CD4-positive, alpha-beta T cell treated with Interleukin-2 at 100 ng/mL for 4 hours (primary cell): ENCODE measurements at regions not wholly inside any gene's neighbourhood (a gene's known extent, or its start where the extent isn't known, plus 50 kb on each side); places are given as distances from the start of the nearest gene placed in this dataset.

Source experiments
- DNase-seq: peaks from one replicate; pipeline ENCODE4 v3.0.0-alpha.2; 2020; ENCODE audit warnings: low spot score

DNA sequence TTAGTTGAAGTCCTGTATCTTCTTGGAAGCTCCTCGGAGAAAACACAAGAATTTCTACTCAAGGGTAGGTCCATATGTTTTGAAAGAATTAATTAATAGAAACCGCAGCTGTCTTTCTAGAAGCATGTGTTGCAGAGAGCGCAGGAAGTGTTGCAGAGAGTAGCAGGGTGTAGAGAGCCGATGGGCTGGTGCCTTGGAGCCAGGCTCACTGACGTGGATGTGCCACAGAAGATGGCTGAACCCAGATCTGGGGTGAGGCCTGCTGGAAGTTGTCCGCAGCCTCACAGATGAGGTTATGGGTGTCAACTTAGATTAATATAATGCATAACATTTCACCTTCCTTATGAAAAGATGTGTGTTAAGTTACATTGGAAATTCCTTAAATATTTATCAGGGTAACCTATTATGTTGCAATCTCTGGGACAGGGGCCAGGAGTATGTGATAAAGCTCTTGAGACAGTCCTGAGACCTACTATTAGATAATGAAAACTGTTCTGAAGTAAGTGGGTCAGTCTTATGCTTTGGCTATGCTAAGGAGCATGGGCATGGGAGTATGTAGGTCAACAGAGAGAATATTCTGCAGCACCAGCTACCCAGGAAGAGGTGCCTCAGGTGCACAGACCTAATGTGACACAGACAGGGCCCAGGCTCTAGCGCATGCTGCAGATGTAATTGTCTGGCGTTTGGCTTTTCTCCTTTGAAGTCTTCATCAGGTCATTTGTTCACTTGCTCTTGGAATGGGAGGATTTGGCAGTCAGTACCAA is 973.3 kb downstream of the BCL11B start:
- DNase-seq = no peak

DNA sequence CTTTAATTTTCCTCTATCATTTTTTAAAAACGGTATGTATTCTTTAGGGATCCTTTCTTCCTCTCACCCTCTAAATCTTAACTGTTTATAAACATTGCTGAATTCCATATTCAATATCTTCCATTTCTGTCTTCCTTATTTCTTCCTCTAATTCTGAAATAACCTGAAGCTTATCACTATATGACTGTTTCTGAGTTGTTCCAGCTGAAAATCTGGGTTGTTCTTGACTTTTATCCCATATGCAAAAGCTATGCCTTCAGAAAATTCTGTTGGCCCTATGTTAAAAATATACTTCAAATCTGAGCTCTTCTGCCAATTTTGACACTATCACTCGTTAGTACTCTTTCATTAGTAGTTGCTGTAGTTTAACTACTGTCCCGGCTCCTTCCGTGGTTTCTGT is 970.3 kb downstream of the BCL11B start:
- no peak for DNase-seq

DNA sequence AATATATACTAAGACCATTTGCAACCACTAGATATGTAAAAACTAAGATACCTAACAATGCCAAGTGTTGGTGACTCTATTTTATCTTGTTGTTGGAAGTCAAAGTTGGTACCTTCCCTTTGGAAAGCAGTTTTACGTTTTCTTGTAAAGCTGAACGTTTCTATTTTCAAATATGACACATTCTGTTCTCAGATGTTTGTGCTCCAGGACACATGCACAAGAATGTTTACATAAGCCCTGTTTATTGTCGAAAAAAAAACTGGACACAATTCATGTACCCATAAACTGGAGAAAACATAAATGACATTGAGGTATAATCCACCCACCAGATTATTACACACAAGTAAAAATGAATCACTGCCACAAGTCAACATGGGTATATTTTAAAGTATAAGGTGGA is 967.4 kb downstream of the BCL11B start:
- DNase-seq = no peak

DNA sequence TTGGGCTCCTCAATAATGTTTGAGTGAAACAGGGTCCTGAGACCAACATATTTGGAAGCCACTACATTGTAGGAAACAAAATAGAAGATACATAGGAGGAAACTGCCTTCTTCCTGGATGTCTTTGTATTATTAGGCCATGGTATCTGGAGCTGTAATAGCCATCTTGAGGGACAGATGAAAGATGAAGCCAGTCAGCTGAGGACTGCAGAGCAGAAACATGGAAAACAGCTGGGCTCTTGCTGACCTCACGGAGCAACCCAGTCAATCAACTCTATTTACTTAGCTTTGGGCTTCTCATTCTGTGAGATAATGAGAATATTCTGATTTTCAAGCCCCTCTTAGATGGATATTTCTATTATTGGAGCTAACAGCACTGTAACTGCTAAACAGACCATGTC is 962.4 kb downstream of the BCL11B start:
- DNase-seq = no peak

DNA sequence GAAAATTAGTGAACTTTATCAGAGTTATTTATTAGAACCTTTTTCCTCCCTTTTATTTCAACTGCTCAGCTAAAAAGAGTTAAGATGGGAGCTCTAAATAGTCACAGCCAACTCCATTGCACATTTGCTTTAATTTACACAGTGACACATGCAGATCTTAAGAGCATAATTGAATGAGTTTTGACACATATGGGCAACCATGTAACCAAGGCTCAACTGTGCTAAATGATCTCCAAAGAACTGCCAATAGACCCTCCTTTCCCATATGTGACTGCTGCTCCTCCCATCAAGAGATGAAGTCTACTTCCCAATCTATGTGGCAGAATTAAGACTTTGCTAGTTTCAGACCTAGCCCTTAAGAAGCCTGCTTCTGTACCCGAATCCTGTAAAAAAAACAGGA is 960.0 kb downstream of the BCL11B start:
- no peak for DNase-seq

DNA sequence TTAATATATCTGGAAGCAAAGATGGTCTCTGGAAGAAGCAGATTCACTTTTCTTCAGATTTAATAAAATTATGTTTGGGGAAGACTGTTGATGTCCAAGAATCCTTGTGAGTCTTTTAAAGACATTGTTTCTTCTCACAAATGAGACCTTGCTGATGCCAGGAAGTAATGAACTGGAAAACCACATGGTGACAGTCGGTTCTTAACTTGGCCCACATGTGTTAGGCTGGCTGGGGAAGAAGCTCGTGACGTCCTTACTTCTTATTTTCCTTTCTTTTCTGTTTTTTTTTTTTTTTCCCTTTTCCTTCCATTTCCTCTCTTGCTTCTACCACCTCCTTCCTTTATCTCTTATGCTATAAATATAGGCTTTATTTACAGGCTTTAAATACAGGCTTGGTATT is 950.2 kb downstream of the BCL11B start:
- DNase-seq = no peak

DNA sequence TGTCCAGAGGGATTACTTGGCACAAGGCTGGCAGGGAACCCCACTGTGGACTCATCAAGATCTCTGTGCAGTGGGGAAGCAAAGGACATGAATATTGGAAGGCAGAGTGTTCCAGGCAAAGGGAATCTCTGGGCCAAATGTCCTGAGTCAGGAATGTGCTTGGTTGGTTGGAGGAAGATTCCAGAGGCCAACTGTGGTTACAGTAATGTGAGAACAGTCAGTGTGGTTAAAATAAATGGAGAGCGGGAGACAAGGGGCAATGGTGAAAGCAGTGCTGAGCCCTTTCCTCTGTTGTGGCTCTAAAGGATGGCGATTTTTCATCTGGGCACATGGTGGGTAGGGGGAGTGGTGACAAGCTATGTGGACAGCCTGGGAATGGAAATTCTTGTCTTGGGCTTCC is 948.2 kb downstream of the BCL11B start:
- no peak for DNase-seq

DNA sequence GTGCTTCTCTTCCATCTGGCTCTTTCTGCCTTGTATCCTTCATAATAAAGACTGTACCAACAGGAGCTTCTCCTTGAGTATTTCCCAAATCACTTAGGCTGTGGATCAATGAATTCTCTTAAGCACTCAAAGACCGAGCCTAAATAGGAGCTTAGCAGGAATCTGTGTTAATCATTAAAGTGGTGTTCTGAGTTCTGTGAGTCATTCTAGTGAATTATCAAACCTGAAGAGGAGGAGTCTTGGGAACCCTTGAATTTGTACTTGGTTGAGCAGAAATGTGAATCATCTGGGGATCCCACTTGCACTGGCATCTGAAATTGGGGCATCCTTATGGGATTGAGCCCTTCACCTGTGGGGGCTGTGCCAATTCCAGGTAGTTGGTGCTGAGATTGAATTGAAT is 946.2 kb downstream of the BCL11B start:
- no peak for DNase-seq

DNA sequence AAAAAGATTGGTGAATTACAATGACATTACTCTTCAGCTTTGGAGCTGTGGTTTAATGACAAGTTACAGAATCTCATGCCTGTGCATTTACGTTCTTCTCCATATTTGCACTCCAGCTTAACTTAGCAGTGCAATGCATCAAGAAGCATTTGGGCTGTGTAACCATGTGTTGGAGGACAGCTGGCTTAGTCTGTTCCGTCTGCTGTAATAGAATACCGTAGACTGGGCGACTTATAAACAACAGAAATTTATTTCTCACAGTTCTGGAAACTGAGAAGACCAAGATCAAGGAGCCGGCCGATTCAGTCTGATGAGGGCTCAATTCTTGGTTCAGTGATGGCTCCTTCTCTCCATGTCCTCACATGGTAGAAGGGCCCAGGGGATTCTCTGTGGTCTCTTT is 943.5 kb downstream of the BCL11B start:
- no peak for DNase-seq

DNA sequence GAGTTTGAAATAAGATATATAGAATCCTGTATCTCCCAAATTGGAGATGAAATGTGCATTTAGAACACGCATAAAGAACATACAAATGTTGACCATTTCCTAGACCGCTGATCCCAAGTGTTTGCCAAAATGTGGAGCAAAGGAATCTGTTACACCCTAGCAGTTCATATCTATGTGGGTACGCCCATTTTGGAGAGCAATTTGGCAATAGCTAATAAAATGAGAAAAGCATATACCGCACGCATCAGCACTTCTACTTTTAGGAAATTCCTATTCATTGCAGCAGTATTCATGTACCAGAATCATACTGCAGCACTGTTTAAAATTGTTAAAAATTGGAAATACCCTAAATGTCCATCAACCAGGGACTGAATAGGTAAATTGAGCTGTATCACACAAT is 937.8 kb downstream of the BCL11B start:
- no peak for DNase-seq

DNA sequence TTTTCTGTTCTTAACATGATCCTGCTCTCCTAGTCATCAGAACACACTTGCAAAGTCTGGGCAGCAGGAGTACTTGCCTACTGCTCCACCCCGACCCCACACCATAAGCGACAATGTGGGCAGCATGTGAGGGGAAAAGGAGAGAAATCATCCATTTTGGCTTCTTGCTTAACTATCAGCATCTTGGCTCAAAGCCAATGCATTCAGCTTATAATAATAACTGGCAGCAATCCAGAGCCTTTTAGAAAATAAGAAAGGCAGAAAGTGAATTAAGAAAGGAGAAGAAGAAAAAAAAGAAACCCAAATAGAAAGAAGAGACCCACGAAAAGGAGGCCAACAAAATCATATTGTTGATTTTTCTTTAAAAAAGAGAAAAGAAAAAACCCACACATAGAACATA is 930.8 kb downstream of the BCL11B start:
- DNase-seq = no peak

DNA sequence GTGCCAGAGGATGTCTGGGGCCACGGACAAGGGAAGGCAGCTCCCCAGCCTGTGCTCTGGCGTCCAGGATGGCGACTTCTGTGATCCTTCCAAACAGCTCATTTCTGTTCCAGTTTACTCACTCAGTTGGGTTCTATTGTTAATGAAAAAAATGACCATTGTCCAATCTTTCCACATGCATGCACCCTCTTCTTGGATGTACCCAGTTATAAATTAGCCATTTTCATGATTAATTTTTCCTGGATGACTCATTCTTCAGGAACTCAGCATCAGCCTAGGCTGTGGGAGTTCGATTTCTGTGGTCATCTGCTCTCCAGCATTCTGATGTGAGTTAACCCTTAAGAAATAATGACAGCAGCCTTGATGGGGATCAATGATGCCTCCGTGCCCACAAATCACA is 926.8 kb downstream of the BCL11B start:
- no peak for DNase-seq

DNA sequence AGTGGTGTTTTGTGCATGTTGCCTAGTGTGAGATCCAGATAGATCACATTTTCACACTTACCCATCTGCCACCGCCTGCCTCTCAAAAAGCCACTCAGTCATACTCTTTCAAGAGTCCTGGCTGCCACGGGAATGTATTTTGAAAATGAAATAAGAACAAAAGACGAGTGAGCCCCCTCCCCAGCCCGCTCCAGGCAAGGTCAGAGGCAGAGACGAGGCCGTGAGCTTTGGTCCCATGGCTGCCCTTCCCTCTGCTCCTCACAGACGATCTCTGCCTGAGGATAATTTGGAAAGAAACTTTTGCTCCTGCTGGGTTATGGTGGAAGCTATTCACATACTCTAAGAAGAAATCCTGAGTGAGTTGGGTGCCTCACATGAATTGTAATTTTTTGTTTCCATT is 924.3 kb downstream of the BCL11B start:
- no peak for DNase-seq

DNA sequence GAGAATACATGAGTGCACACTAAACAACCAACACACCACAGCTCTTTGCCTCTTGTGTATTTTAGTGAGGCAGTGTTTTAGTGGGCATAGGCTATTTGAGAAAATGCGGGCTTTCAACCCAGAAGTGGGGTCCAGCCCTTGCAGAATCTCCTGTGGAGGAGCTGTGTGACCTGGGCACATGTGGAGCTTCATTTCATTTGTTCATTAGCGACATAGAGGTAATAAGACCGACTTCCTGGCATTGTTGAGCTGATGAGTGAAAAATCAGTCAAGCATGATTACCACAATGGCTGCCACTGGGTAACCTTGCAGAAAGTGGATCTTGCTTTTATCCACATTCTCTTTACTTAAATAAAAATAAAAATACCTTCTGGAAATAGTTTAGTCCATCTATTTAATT is 923.5 kb downstream of the BCL11B start:
- DNase-seq = no peak

DNA sequence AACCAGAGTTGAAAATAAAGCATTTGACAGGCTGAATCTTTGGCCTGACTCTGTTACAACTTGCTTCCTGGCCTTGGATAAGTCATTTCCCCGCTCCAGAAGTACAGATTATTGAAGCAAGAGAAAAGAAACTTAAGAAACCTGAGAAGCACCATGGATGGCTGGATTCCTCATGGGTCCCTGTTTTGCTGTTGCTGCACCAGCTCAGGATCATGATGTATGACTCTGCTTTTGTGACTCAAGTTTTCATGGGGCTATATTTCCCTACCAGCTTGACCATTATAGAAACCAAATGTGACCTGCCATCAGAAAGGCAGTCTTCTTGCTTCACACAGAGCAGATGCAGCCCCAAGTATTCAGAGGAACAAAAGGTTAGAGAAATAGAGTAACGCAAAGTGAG is 921.8 kb downstream of the BCL11B start:
- no peak for DNase-seq

DNA sequence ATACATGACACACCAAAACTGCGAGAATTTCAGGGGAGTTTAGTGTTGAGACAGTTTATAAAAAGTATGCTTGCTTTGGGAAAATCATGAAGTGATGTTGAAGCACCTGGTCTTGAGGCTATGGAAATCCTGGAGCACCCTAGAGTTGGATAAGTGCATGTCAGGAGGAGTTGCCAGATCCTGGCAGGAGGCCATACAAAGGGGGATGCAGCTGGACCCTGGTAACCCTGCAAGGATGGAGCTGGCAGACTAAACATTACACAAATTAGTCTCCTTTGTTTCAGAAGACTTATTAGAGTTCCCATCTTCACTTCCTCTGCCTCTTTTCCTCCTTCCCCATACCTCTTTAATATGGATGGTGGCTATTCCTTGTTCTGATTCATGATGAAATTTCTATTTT is 907.0 kb downstream of the BCL11B start:
- no peak for DNase-seq

DNA sequence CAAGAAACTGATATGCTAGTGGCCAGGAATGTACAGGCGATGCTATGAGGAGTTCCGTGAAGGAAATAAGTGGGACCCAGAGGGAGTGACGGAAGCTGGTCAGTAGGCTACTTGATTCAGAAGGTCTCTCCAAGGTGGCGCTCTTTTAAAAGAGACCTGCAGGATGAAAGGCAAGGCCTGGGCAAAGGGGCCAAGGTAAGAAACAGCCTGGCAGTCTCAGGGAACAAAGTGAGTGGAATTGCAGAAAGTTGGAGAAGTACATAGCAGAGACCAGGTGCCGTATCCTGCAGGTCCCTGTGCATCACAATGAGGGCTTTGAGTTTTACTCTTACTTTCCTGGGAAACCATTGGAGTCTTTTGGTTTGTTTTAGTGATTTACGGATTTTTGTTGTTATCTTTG is 905.6 kb downstream of the BCL11B start:
- DNase-seq = no peak

DNA sequence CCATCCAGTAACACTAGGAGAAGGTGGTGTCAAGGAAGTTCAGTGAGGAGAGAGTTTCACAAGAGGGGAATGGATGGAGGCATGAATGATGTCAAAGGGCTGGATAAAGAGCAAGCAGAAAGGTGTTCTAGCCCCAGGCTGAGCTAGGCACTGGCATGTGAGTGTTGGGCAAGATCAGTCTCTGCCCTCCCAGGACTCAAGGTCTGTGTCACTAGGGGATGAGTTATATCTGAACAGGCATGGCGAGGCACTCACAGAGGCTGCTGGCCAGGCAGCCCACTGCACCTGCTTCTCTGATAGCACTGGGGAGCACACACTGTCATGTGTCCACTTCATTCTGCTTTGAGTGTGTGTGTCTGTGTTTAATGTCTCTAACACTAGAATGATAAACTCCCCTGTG is 903.8 kb downstream of the BCL11B start:
- no peak for DNase-seq

DNA sequence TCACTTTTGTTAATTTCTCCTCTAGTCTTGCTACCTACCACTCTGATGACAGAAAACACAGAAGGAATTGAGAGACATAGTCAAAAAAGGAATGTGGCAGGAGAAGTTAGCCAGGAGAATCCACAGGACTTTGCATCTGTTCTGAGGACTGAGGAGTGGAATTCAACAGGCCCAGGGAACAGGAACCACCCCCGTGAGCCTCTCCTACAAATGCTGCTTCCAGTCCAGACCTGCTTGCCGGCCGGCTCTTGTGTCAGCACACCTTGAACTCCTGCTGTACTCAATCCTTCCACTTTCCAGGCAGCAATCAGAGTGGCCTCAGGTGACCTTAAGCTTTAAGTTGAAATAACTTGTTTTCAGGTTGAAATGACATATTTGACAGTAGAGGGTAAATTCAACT is 903.1 kb downstream of the BCL11B start:
- no peak for DNase-seq

DNA sequence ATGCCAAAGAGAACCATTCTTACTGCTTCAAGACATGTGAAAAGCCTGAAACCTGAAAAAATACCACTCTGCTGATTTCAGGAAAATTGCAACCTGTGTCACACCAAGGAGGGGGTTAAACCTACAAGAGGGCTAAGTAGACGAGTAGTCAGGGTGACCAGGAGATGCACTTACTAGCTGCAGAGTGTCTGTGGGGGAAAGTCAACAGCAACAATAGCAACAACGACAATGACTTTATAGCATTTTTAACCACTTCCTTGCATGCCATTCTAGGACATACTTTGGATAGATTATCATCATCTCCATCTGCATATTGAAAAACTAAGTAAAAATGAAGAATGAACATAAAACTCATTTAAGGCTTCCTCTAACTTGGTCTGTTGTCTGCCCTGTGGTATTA is 902.7 kb downstream of the BCL11B start:
- DNase-seq = no peak

DNA sequence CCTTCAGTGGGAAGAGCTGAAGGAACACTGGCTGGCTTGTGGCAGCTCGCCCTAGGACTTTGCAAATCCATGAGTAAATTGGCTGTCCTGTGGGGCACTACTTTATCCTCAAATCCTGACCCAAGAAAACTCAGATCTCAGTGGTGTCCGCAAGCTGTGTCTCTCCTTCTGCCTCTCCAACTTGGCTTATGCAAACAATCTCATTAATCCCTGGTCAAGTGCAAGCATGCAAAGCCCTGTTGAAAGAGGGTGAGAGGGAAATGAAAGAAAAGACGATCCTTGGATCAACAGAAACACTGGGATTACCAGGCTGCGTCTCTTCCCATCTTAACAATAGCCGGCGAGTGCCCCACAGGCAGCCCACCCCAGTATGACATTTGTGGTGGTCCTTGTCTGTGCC is 901.6 kb downstream of the BCL11B start:
- DNase-seq = no peak

DNA sequence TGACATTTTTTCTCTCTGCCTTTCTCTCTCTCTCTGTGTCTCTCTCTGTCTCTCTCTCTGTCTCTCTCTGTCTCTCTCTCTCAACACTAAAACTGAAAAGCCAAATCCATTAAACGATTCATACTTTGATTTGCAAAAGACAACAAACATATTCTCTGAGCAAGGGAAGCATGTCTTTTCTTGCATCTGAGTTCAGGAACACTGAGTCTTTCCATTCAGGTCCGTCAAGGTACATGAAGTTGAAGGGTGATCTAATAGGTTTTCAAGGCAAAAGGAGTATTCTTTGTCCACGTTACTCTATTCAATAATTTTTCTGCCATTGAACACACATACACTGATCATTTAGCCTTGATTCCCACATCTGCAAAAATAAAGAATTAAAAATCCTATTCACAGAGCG is 900.9 kb downstream of the BCL11B start:
- no peak for DNase-seq

DNA sequence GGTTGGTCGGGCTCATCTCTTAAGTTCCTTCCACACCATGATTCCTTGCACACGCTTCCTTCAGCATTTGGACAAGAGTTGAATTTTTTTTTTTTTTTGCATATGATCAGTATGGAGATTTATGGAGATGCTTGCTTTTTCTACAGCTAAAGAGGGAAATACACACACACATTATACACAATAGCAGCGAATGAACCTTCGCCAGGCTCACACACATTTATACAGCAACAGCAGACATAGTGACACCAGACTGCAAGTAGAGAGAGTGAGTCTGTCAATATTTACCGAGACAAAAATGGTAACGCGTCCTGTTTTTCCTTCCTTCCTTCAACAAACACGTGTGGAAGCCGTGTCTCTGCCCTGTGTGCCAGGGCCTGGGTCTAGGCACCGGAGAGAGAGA is 897.9 kb downstream of the BCL11B start:
- no peak for DNase-seq

DNA sequence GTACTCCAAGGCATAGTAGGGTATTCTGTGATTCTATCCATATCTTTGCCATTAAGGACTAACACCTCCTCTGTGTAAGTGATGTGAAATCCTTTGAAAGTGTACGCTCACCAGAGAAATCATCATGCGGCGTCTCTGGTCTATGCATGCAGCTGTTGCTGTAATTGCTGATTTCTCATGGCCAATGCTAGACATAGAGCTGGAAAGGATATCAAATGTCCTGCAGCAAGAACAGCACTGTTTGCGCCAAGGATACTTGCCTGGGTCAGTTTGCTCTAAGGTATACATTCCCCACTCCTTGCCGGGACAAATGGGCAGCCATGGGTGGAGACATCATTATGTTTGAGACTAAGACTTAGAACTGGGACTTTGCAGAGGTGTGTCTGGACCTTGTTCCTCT is 896.4 kb downstream of the BCL11B start:
- no peak for DNase-seq

DNA sequence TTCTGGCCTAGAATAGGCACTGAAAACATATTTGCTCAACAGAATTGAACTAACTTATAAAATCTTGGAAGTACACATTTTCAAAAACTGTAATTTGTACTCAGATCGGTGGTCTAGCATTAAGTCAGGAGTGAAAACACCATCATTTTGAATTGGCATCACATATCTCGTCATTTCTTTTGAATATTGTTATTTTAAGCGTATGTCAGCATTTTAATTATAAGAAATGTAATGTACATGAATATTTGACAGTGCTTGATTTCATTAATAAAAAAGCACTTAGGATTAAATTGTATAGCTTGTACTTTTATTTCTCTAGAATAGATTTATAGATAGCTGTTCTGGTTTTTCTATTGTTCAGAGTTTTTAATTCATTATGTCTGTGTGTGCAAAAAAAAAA is 892.2 kb downstream of the BCL11B start:
- no peak for DNase-seq
